ENCODE measurements at regions not wholly inside any gene's neighbourhood (a gene's known extent, or its start where the extent isn't known, plus 50 kb on each side); places are given as distances from the start of the nearest gene placed in this dataset.

DNA sequence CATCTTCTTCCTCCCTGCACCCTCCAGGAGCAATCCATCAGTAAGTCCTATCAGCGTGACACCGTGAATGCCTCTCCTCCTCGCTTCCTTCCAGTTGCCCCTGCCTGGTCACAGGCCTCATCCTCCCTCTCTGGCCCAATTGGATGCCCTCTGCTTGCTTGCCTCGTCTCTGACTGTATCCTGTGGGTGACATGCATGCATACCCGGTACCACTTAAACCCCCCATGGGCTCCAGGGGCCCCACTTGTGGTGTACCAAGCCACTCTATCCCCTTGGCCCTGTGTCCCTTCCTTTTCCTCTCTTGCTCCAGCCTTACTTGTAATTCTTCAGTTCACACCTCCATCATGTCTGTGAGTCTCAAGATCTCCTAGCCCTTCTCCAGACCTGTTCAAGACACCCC, 106.0 kb upstream of the RTL1 start:
- TF ChIP-seq, protein P1, sequence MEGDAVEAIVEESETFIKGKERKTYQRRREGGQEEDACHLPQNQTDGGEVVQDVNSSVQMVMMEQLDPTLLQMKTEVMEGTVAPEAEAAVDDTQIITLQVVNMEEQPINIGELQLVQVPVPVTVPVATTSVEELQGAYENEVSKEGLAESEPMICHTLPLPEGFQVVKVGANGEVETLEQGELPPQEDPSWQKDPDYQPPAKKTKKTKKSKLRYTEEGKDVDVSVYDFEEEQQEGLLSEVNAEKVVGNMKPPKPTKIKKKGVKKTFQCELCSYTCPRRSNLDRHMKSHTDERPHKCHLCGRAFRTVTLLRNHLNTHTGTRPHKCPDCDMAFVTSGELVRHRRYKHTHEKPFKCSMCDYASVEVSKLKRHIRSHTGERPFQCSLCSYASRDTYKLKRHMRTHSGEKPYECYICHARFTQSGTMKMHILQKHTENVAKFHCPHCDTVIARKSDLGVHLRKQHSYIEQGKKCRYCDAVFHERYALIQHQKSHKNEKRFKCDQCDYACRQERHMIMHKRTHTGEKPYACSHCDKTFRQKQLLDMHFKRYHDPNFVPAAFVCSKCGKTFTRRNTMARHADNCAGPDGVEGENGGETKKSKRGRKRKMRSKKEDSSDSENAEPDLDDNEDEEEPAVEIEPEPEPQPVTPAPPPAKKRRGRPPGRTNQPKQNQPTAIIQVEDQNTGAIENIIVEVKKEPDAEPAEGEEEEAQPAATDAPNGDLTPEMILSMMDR (IDR thresholded peaks at IDR 0.05) = no peak
- TF ChIP-seq POLR2A (IDR thresholded peaks at IDR 0.05) = no peak
